ENCODE measurements at regions not wholly inside any gene's neighbourhood (a gene's known extent, or its start where the extent isn't known, plus 50 kb on each side); places are given as distances from the start of the nearest gene placed in this dataset.
"Not testable (repeated sequence)": the region's sequence is repeated elsewhere in the genome, so short reads cannot be mapped to it uniquely, and the experiment has no call there.

GRCh38 chrX:139008185-139008584 is 296.7 kb upstream of the FGF13 start:
- Mint-ChIP-seq H3K4me1 (no peaks in the 10 kb centered on the region), H3K27me3 (no peaks in the 10 kb centered on the region), H3K9me3 (peaks cover 4% of the 10 kb centered on the region), H3K36me3 (no peaks in the 10 kb centered on the region), H3K27ac (no peak overlapping the region), H3K4me3 (no peak overlapping the region)
- ATAC-seq (ENCODE audit: low read depth) = no peak
- no peak for DNase-seq
- POLR2A ChIA-PET = no interaction called here

- H3K36me3 Mint-ChIP-seq; H3K27ac Mint-ChIP-seq; H3K9me3 Mint-ChIP-seq; POLR2A ChIA-PET; H3K4me1 Mint-ChIP-seq; ATAC-seq (ENCODE audit: low read depth); DNase-seq; H3K4me3 Mint-ChIP-seq; H3K27me3 Mint-ChIP-seq: not testable (repeated sequence)
Measured at GRCh38 chrX:139003856-139004527, 292.5 kb upstream of the FGF13 start.

GRCh38 chrX:139002319-139002718 is 290.8 kb upstream of the FGF13 start:
- DNase-seq (no peak), ATAC-seq (ENCODE audit: low read depth) (no peak)
- POLR2A ChIA-PET = no interaction called here
- Mint-ChIP-seq H3K4me1 (no peaks in the 10 kb centered on the region), H3K27me3 (peaks cover 3% of the 10 kb centered on the region), H3K4me3 (no peak overlapping the region), H3K36me3 (no peaks in the 10 kb centered on the region), H3K27ac (no peak overlapping the region), H3K9me3 (no peaks in the 10 kb centered on the region)

- Mint-ChIP-seq H3K36me3 (no peaks in the 10 kb centered on the region), H3K4me1 (no peaks in the 10 kb centered on the region), H3K27me3 (peaks cover 3% of the 10 kb centered on the region), H3K27ac (no peak overlapping the region), H3K9me3 (no peaks in the 10 kb centered on the region), H3K4me3 (no peak overlapping the region)
- ATAC-seq (ENCODE audit: low read depth) = no peak
- POLR2A ChIA-PET = no interaction called here
- no peak for DNase-seq
Measured at GRCh38 chrX:138996268-138996667, 284.8 kb upstream of the FGF13 start.

GRCh38 chrX:138995458-138995857 is 283.9 kb upstream of the FGF13 start:
- Mint-ChIP-seq H3K27me3 (peaks cover 3% of the 10 kb centered on the region), H3K36me3 (no peaks in the 10 kb centered on the region), H3K4me1 (no peaks in the 10 kb centered on the region), H3K27ac (no peak overlapping the region), H3K4me3 (no peak overlapping the region), H3K9me3 (no peaks in the 10 kb centered on the region)
- POLR2A ChIA-PET = no interaction called here
- ATAC-seq (ENCODE audit: low read depth) = no peak
- no peak for DNase-seq

- H3K27me3 Mint-ChIP-seq; H3K36me3 Mint-ChIP-seq; H3K27ac Mint-ChIP-seq; DNase-seq; H3K9me3 Mint-ChIP-seq; POLR2A ChIA-PET; H3K4me3 Mint-ChIP-seq; H3K4me1 Mint-ChIP-seq; ATAC-seq (ENCODE audit: low read depth): not testable (repeated sequence)
Measured at GRCh38 chrX:138990425-138990824, 278.9 kb upstream of the FGF13 start.

GRCh38 chrX:138986866-138987265 is 275.3 kb upstream of the FGF13 start:
- no peak overlapping the region for H3K4me3 Mint-ChIP-seq
- H3K4me1 Mint-ChIP-seq = no peaks in the 10 kb centered on the region
- DNase-seq = no peak
- H3K36me3 Mint-ChIP-seq = no peaks in the 10 kb centered on the region
- no peaks in the 10 kb centered on the region for H3K27me3 Mint-ChIP-seq
- POLR2A ChIA-PET = no interaction called here
- H3K27ac Mint-ChIP-seq = no peak overlapping the region
- H3K9me3 Mint-ChIP-seq = no peaks in the 10 kb centered on the region
- ATAC-seq (ENCODE audit: low read depth) = no peak

GRCh38 chrX:138986235-138986634 is 274.7 kb upstream of the FGF13 start:
- no peaks in the 10 kb centered on the region for H3K9me3 Mint-ChIP-seq
- H3K27ac Mint-ChIP-seq = no peak overlapping the region
- no peaks in the 10 kb centered on the region for H3K4me1 Mint-ChIP-seq
- H3K27me3 Mint-ChIP-seq = no peaks in the 10 kb centered on the region
- POLR2A ChIA-PET = no interaction called here
- ATAC-seq (ENCODE audit: low read depth) (no peak), DNase-seq (no peak)
- H3K36me3 Mint-ChIP-seq = no peaks in the 10 kb centered on the region
- H3K4me3 Mint-ChIP-seq = no peak overlapping the region

- Mint-ChIP-seq H3K36me3 (no peaks in the 10 kb centered on the region), H3K9me3 (no peaks in the 10 kb centered on the region), H3K4me1 (no peaks in the 10 kb centered on the region), H3K27ac (no peak overlapping the region), H3K4me3 (no peak overlapping the region), H3K27me3 (no peaks in the 10 kb centered on the region)
- no peak for ATAC-seq (ENCODE audit: low read depth)
- POLR2A ChIA-PET = no interaction called here
- DNase-seq = no peak
Measured at GRCh38 chrX:138982365-138982764, 270.8 kb upstream of the FGF13 start.

GRCh38 chrX:138964501-138964900 is 253.0 kb upstream of the FGF13 start:
- Mint-ChIP-seq H3K27me3 (no peaks in the 10 kb centered on the region), H3K4me3 (no peak overlapping the region), H3K36me3 (no peaks in the 10 kb centered on the region), H3K27ac (no peak overlapping the region), H3K4me1 (no peaks in the 10 kb centered on the region), H3K9me3 (no peaks in the 10 kb centered on the region)
- POLR2A ChIA-PET = no interaction called here
- ATAC-seq (ENCODE audit: low read depth) = no peak
- DNase-seq = no peak

- H3K4me3 Mint-ChIP-seq; POLR2A ChIA-PET; H3K9me3 Mint-ChIP-seq; H3K4me1 Mint-ChIP-seq; DNase-seq; H3K27me3 Mint-ChIP-seq; H3K27ac Mint-ChIP-seq; ATAC-seq (ENCODE audit: low read depth); H3K36me3 Mint-ChIP-seq: not testable (repeated sequence)
Measured at GRCh38 chrX:138962419-138962818, 250.9 kb upstream of the FGF13 start.

GRCh38 chrX:138954976-138955375 is 243.5 kb upstream of the FGF13 start:
- no peaks in the 10 kb centered on the region for H3K4me1 Mint-ChIP-seq
- POLR2A ChIA-PET = no interaction called here
- ATAC-seq (ENCODE audit: low read depth) (no peak), DNase-seq (no peak)
- no peaks in the 10 kb centered on the region for H3K27me3 Mint-ChIP-seq
- no peak overlapping the region for H3K27ac Mint-ChIP-seq
- no peaks in the 10 kb centered on the region for H3K9me3 Mint-ChIP-seq
- H3K36me3 Mint-ChIP-seq = no peaks in the 10 kb centered on the region
- H3K4me3 Mint-ChIP-seq = no peak overlapping the region

- H3K4me1 Mint-ChIP-seq = no peaks in the 10 kb centered on the region
- DNase-seq (no peak), ATAC-seq (ENCODE audit: low read depth) (no peak)
- H3K27ac Mint-ChIP-seq = no peak overlapping the region
- POLR2A ChIA-PET = no interaction called here
- H3K27me3 Mint-ChIP-seq = no peaks in the 10 kb centered on the region
- no peak overlapping the region for H3K4me3 Mint-ChIP-seq
- no peaks in the 10 kb centered on the region for H3K9me3 Mint-ChIP-seq
- H3K36me3 Mint-ChIP-seq = no peaks in the 10 kb centered on the region
Measured at GRCh38 chrX:138946926-138947325, 235.4 kb upstream of the FGF13 start.

- ATAC-seq (ENCODE audit: low read depth) (no peak), DNase-seq (no peak)
- Mint-ChIP-seq H3K27me3 (no peaks in the 10 kb centered on the region), H3K36me3 (no peaks in the 10 kb centered on the region), H3K4me1 (no peaks in the 10 kb centered on the region), H3K27ac (no peak overlapping the region), H3K4me3 (no peak overlapping the region), H3K9me3 (no peaks in the 10 kb centered on the region)
- POLR2A ChIA-PET = no interaction called here
Measured at GRCh38 chrX:138945219-138945618, 233.7 kb upstream of the FGF13 start.

GRCh38 chrX:138939038-138939437 is 227.5 kb upstream of the FGF13 start:
- ATAC-seq (ENCODE audit: low read depth) = no peak
- Mint-ChIP-seq H3K9me3 (no peaks in the 10 kb centered on the region), H3K4me1 (no peaks in the 10 kb centered on the region), H3K27ac (no peak overlapping the region), H3K27me3 (no peaks in the 10 kb centered on the region), H3K36me3 (no peaks in the 10 kb centered on the region), H3K4me3 (no peak overlapping the region)
- DNase-seq = no peak
- POLR2A ChIA-PET = no interaction called here

Data from activated naive CD8-positive, alpha-beta T cell treated with anti-CD3 and anti-CD28 coated beads, Interleukin-2, amount 10 ng/mL, durations not matched to agents 7 days and 5 days (primary cell).